ENCODE measurements at regions not wholly inside any gene's neighbourhood (a gene's known extent, or its start where the extent isn't known, plus 50 kb on each side); places are given as distances from the start of the nearest gene placed in this dataset.

GRCh38 chr2:59713577-59713976 is 839.9 kb downstream of the BCL11A start:
- no peak for DNase-seq

GRCh38 chr2:59711121-59711520 is 842.3 kb downstream of the BCL11A start:
- DNase-seq = no peak

- no peak for DNase-seq
Measured at GRCh38 chr2:59706729-59707128, 846.7 kb downstream of the BCL11A start.

DNA sequence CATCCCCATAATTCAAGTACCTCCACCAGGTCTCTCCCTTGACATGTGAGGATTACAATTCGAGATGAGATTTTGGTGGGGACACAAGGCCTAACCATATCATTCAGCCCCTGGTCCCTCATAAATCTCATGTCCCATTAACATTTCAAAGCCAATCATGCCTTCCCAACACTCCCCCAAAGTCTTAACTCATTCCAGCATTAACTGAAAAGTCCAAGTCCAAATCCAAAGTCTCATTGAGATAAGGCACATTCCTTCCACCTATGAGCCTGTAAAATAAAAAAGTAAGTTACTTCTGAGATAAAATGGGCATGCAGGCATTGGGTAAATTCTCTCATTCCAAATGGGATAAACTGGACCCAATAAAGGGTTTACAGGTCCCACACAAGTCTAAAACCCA is 849.7 kb downstream of the BCL11A start:
- no peak for DNase-seq

DNA sequence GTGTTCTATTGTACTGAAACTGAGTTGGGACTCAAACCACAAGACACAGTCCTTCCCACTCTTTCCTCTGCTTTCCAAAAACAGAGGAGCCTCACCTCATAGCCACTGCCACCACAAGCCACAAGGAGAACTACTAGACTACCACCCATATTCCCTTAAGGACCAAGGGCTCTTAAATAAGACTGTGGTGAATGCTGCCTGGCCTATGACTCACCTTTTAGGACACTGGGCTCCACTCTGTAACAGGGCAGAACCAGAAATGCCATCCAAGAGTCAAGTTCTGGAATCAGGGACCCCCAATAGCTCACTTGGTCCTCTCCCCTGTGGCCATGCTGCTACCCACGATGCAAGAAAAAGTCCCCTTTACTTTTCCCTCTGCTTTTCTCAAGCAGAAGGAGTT is 851.4 kb downstream of the BCL11A start:
- no peak for DNase-seq

GRCh38 chr2:59701271-59701994 is 852.0 kb downstream of the BCL11A start:
- DNase-seq = no peak

- no peak for DNase-seq
Measured at GRCh38 chr2:59694176-59694575, 859.3 kb downstream of the BCL11A start.

- no peak for DNase-seq
Measured at GRCh38 chr2:59693231-59693959, 860.1 kb downstream of the BCL11A start.

DNA sequence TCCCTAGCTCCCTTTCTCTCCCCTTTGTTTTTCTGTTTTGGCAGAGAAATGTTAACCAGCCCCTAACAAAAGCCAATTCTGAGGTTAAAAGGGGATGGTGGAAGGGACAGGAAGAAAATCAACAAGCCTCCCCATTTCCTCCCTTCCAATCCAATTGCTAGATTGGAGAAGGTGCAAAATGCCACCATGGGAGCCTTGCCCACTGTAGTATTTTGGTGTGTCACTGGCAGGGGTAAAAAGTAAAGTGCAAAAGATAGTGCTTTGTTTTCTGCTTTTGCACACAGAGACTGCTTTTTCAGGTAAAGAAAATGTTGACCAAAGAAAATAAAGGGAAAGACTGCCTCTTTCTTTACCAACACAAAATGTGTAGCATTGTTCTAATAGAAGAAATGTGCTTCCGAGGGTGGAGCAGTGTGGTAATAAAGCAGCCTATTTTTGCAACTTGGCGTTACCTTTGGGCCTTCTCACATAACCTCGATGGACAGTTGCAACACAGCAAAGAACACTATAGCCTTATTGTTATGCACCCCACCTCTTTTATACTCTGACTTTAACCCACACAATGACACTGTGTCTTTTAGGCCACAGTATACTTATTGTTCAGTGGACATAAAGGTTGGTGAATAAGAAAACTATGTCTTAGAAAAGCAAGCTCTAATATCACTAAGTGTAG is 861.8 kb downstream of the BCL11A start:
- no peak for DNase-seq

GRCh38 chr2:59690849-59691248 is 862.6 kb downstream of the BCL11A start:
- DNase-seq = no peak

- no peak for DNase-seq
Measured at GRCh38 chr2:59684771-59685166, 868.7 kb downstream of the BCL11A start.

GRCh38 chr2:59684116-59684770 is 869.2 kb downstream of the BCL11A start:
- DNase-seq = no peak

DNA sequence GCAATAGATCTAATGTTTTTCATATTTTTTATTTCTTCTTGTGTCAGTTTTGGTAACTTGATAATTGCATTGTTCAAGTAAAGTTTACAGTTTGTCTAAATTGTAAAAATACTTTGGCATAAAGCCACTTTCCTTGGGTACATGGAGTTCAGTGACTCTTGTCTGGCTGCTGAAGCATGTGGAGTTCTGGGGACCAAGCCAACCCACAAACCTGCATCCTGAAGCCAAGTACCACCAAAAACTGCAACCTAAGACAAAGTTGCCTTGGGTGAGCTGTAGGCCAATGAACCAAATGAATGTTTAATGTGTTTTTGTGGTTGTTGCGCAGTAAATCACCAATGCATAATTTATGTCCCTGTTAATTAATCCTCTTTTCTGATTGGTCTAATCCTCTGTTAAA is 872.6 kb downstream of the BCL11A start:
- no peak for DNase-seq

GRCh38 chr2:59677158-59677557 is 876.3 kb downstream of the BCL11A start:
- no peak for DNase-seq

GRCh38 chr2:59674100-59674499 is 879.4 kb downstream of the BCL11A start:
- DNase-seq = no peak

DNA sequence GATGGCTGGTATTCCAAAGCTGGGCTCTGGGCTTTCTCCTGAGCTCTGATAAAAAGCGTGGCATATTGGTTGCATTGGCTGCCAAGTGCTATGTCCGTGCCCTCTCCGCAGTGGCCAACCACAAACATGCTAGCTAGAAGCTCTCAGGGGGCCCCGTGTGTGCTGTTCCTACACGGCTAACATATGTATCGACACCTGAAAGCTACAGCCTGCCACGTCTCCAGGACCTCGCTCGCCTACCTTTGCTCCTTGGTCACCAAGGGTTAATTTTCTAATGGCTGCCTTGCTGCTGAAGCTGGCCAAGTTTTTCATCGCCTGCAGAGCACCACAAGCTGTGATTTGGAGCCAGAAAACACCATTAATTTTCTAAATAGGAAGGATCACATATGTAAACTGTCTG is 888.4 kb downstream of the BCL11A start:
- no peak for DNase-seq

DNA sequence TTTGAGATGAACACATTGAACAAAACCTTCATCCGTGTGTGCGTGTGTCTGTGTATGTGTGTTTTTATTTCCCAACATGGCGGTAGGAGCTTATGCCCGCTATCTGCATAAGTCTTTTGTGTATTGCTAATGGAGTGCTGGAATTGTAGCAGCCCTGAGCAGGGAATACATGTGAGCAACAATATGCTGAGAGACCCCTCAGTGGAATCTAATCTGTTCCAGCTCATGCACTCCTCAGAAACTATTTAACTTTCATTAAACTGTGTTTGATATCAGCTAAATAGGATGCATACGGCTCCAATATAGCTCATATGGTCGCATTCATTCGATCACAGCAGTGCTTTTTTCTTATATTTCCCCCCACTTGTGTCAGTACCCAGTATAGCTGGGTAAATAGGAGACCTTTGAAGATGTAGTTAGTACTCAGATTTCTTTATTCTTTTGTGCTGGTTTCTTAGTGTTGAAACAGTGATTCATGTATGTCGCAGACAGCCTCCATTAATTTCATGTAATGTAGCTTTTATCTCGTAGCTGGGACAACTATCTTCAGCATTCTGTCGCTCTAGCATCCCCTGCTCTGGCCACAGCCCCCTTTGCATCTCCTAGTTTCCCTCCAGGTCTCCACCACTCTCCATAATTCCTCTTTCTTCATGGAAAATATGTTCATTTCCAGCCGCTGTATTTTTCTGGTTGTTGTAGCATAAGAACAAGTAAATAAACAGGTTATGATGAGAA is 891.2 kb downstream of the BCL11A start:
- no peak for DNase-seq

GRCh38 chr2:59660262-59660661 is 893.2 kb downstream of the BCL11A start:
- no peak for DNase-seq

DNA sequence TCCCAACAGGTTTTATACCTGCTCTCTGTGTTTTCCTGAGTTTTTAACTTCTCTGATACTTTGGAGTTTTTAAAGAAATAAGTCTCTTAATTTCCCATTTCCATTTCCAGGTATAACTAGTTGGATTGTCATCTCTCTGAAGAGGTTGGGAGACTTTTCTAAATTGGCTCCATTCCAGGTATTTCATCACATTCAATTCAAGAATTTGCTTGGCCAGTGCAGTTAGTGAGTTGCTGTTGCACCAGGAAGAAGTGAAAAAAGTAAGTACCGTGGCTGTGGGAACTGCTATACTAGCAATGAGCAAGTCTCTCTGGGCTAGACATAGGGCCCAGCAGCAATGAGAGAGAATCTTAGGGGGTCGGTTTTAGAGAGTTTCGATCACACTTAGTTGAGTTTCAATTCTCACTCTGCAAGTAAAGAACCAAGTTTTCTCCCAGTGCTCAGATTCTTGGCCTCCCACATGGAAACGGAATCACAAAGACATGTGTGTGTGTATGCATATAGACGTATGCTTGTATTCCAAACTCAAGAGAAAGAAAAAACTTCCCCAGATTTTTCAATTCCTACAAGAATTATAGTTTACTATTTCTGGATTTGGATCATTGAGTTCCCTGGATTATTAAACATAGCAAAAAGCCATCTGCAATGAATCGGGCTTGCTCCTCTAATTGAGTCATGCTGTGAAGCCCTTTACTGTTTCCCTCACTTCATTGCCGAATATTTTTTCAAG is 894.4 kb downstream of the BCL11A start:
- DNase-seq = no peak

- DNase-seq = no peak
Measured at GRCh38 chr2:59655809-59656208, 897.6 kb downstream of the BCL11A start.

GRCh38 chr2:59654710-59655109 is 898.7 kb downstream of the BCL11A start:
- DNase-seq = no peak

DNA sequence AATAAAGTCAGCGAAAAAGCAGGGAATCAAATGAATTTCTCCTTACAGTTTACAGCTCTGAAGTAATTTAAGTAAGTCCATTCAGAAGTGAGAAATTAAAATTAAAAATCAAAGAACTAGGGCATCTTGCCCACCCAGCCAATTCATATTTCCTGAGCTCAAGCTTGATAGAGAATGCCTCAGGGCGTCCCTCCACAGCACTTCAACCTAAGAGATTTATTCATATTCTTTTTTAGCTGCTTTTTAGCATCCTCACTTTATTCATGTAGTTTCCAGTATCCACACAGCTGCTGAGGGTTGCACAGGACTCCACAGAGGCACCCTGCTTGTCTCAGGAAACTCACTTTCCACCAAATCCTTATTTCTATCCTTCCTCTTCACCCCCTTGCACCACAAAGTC is 900.3 kb downstream of the BCL11A start:
- no peak for DNase-seq

All from central memory CD4-positive, alpha-beta T cell (primary cell).